Mucosa of descending colon (tissue), 3 donors: ENCODE measurements at regions not wholly inside any gene's neighbourhood (a gene's known extent, or its start where the extent isn't known, plus 50 kb on each side); places are given as distances from the start of the nearest gene placed in this dataset.

Source experiments
- ATAC-seq: fragments of 200-7000 bp; cut with Tn5 transposase; one replicate; pipeline ENCODE4 v1.9.1; 2020; ENCODE audit warnings: mild to moderate bottlenecking, moderate library complexity
- DNase-seq, 3 donors: peaks; one replicate each; pipeline ENCODE4 v3.0.0-alpha.2; 2020
- H3K36me3 ChIP-seq: fragments of 200-600 bp; one replicate; pipeline ENCODE4 v1.8.0; 2021; ENCODE audit warnings: low read depth, mild to moderate bottlenecking
- H3K4me1 ChIP-seq: fragments of 200-600 bp; one replicate; pipeline ENCODE4 v1.8.0; 2021; ENCODE audit warnings: low read depth, mild to moderate bottlenecking
- H3K4me3 ChIP-seq: fragments of 200-600 bp; one replicate; pipeline ENCODE4 v1.8.0; 2021; ENCODE audit warnings: mild to moderate bottlenecking
- H3K9me3 ChIP-seq: fragments of 200-600 bp; one replicate; pipeline ENCODE4 v1.8.0; 2021; ENCODE audit warnings: mild to moderate bottlenecking
- CTCF ChIP-seq: fragments of 200-600 bp; IDR thresholded peaks from one replicate; pipeline ENCODE4 v1.8.0; 2022; ENCODE audit warnings: antibody characterized with exemption, mild to moderate bottlenecking
- intact Hi-C, 2 donors: fragments of 100-400 bp; cut with DNase I in 1 of 2; cut with micrococcal nuclease in 1 of 2; formaldehyde crosslinking; loops; one replicate each; pipeline versions ENCODE4 v1.11.0 to v1.11.1; 2022; cut with DNase I, micrococcal nuclease
- donor health status: DM: no; HTN: no; CAD: no; lungs with moderate emphysema.
- donor health status: DM: no; HTN: no; CAD: no.
- donor health status: DM: no; HTN: yes; CAD: no.

- H3K36me3 ChIP-seq, result no peaks in the 10 kb centered on the region
- no peak for TF ChIP-seq CTCF
- no peaks in the 10 kb centered on the region for H3K9me3 ChIP-seq
- H3K4me1 ChIP-seq, result no peaks in the 10 kb centered on the region
- DNase-seq (no peak), ATAC-seq (no peak)
- H3K4me3 ChIP-seq, result no peak overlapping the region
- intact Hi-C loops, result no loop called here
Observed at GRCh38 chr15:81763304-81763703, 282.5 kb downstream of the MEX3B start.

- no peaks in the 10 kb centered on the region for H3K36me3 ChIP-seq
- no peak overlapping the region for H3K4me3 ChIP-seq
- no peaks in the 10 kb centered on the region for H3K4me1 ChIP-seq
- no peak for ATAC-seq
- intact Hi-C loops, result no loop called here
- no peaks in the 10 kb centered on the region for H3K9me3 ChIP-seq
- DNase-seq, result no peak
- TF ChIP-seq CTCF, result no peak
Observed at GRCh38 chr15:81760686-81761085, 285.1 kb downstream of the MEX3B start.

GRCh38 chr15:81758818-81759284 is 287.0 kb downstream of the MEX3B start:
- H3K9me3 ChIP-seq, result no peaks in the 10 kb centered on the region
- intact Hi-C loops, result no loop called here
- TF ChIP-seq CTCF, result no peak
- no peak overlapping the region for H3K4me3 ChIP-seq
- H3K4me1 ChIP-seq, result no peaks in the 10 kb centered on the region
- DNase-seq, result no peak
- ATAC-seq, result no peak
- no peaks in the 10 kb centered on the region for H3K36me3 ChIP-seq

- TF ChIP-seq CTCF, result no peak
- intact Hi-C loops, result no loop called here
- Histone ChIP-seq H3K4me3 (no peak overlapping the region), H3K36me3 (no peaks in the 10 kb centered on the region), H3K4me1 (no peaks in the 10 kb centered on the region), H3K9me3 (no peaks in the 10 kb centered on the region)
- no peak for ATAC-seq
- DNase-seq, result no peak
Observed at GRCh38 chr15:81755626-81756025, 290.2 kb downstream of the MEX3B start.

- no peaks in the 10 kb centered on the region for H3K4me1 ChIP-seq
- intact Hi-C loops, result no loop called here
- H3K4me3 ChIP-seq, result no peak overlapping the region
- DNase-seq, result no peak
- H3K9me3 ChIP-seq, result no peaks in the 10 kb centered on the region
- no peak for ATAC-seq
- no peaks in the 10 kb centered on the region for H3K36me3 ChIP-seq
- no peak for TF ChIP-seq CTCF
Observed at GRCh38 chr15:81754078-81754477, 291.7 kb downstream of the MEX3B start.

GRCh38 chr15:81752974-81753373 is 292.8 kb downstream of the MEX3B start:
- no peaks in the 10 kb centered on the region for H3K36me3 ChIP-seq
- H3K4me1 ChIP-seq, result no peaks in the 10 kb centered on the region
- intact Hi-C loops, result no loop called here
- H3K9me3 ChIP-seq, result no peaks in the 10 kb centered on the region
- ATAC-seq (no peak), DNase-seq (no peak)
- no peak overlapping the region for H3K4me3 ChIP-seq
- no peak for TF ChIP-seq CTCF
